ENCODE measurements at regions not wholly inside any gene's neighbourhood (a gene's known extent, or its start where the extent isn't known, plus 50 kb on each side); places are given as distances from the start of the nearest gene placed in this dataset.

GRCh38 chr6:153725456-153725855 is 313.6 kb upstream of the OPRM1 start:
- H3K27ac ChIP-seq: no peak overlapping the region
- intact Hi-C loops (cut with DNase I): no loop called here

DNA sequence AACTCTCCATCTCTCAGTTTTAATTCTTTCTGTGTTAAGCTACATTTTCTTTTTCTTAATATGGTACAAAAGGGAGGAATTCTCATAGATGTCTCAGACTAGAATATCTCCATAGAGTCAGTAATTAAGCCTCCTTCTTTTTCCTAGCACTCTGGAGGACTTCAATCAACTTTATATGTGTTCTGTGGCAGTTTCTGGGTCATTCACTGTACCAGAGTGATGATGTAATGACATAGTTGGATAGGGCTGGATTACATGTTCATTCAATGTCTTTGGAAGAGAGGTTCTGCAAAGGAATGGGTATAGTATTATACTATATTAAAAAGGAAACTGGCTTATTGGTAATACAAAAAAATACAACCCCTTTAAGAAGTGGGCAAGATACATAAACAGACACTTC is 318.3 kb upstream of the OPRM1 start:
- Histone ChIP-seq H3K27ac (no peak overlapping the region), H3K36me3 (no peaks in the 10 kb centered on the region), H3K27me3 (ENCODE audit: low read depth) (no peaks in the 10 kb centered on the region), H3K4me3 (no peak overlapping the region), H3K9me3 (no peaks in the 10 kb centered on the region), H3K4me1 (no peaks in the 10 kb centered on the region)
- TF ChIP-seq, protein P1, sequence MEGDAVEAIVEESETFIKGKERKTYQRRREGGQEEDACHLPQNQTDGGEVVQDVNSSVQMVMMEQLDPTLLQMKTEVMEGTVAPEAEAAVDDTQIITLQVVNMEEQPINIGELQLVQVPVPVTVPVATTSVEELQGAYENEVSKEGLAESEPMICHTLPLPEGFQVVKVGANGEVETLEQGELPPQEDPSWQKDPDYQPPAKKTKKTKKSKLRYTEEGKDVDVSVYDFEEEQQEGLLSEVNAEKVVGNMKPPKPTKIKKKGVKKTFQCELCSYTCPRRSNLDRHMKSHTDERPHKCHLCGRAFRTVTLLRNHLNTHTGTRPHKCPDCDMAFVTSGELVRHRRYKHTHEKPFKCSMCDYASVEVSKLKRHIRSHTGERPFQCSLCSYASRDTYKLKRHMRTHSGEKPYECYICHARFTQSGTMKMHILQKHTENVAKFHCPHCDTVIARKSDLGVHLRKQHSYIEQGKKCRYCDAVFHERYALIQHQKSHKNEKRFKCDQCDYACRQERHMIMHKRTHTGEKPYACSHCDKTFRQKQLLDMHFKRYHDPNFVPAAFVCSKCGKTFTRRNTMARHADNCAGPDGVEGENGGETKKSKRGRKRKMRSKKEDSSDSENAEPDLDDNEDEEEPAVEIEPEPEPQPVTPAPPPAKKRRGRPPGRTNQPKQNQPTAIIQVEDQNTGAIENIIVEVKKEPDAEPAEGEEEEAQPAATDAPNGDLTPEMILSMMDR (IDR thresholded peaks at IDR 0.05): no peak
- DNase-seq (no peak), ATAC-seq (no peak)
- intact Hi-C loops (cut with DNase I): no loop called here

More at GRCh38 chr6:153725456-153725855, 313.6 kb upstream of the OPRM1 start:
- H3K4me3 ChIP-seq: no peak overlapping the region
- TF ChIP-seq, protein P1 (IDR thresholded peaks at IDR 0.05): no peak
- H3K9me3 ChIP-seq: no peaks in the 10 kb centered on the region
- DNase-seq (no peak), ATAC-seq (no peak)
- no peaks in the 10 kb centered on the region for H3K36me3 ChIP-seq
- no peaks in the 10 kb centered on the region for H3K27me3 ChIP-seq (ENCODE audit: low read depth)
- H3K4me1 ChIP-seq: no peaks in the 10 kb centered on the region

DNA sequence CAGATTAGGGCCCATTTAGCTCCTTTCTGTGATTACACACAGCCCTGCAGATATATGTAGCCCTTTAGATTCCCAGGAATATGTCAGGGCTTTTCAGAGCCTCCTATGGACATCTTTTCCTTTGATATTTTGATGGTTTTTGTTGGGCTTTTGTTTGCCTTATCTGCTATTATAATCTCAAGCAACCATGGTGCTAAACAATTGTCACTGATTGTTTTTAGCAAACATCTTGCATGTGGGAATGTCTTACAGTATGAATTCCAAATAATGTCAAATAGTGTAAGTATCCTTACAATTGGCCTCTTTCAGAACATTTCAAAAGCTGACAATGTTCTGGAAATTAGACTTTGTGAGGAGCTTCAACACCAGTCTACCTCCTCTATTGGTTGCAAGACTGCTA is 333.6 kb upstream of the OPRM1 start:
- TF ChIP-seq, protein P1 (IDR thresholded peaks at IDR 0.05): no peak
- no peaks in the 10 kb centered on the region for H3K27me3 ChIP-seq (ENCODE audit: low read depth)
- no peak overlapping the region for H3K4me3 ChIP-seq
- peaks cover 7% of the 10 kb centered on the region for H3K9me3 ChIP-seq
- H3K36me3 ChIP-seq: no peaks in the 10 kb centered on the region
- H3K4me1 ChIP-seq: no peaks in the 10 kb centered on the region
- no peak for ATAC-seq
- H3K27ac ChIP-seq: no peak overlapping the region
- intact Hi-C loops (cut with DNase I): no loop called here
- no peak for DNase-seq

- no peaks in the 10 kb centered on the region for H3K4me1 ChIP-seq
- H3K27me3 ChIP-seq (ENCODE audit: low read depth): no peaks in the 10 kb centered on the region
- DNase-seq: no peak
- H3K36me3 ChIP-seq: no peaks in the 10 kb centered on the region
- no peak for ATAC-seq
- TF ChIP-seq, protein P1 (IDR thresholded peaks at IDR 0.05): no peak
- H3K9me3 ChIP-seq: peaks cover 7% of the 10 kb centered on the region
- no peak overlapping the region for H3K4me3 ChIP-seq
- no peak overlapping the region for H3K27ac ChIP-seq
- intact Hi-C loops (cut with DNase I): no loop called here
Measured at GRCh38 chr6:153702671-153703070, 336.4 kb upstream of the OPRM1 start.

DNA sequence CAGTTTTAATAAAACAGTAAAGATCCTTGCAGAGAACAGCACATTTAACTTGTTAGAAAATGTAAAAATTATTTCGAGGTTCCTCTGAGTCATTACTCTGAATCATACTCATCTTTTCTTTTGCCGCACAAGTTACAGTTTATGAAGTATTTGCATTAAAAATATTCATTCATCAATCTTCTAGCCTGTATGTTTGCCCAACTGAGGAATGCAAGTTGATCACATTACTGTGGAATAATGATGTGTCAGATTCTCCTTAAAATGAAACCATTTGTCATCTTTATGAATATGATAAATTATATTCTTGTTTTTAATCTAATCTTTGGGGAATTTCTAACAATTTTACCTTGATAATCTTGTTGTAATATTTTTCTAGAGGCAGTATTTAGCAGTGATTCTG is 340.4 kb upstream of the OPRM1 start:
- Histone ChIP-seq H3K27me3 (ENCODE audit: low read depth) (no peaks in the 10 kb centered on the region), H3K9me3 (no peaks in the 10 kb centered on the region), H3K4me1 (no peaks in the 10 kb centered on the region), H3K27ac (no peak overlapping the region), H3K4me3 (no peak overlapping the region), H3K36me3 (no peaks in the 10 kb centered on the region)
- TF ChIP-seq, protein P1 (IDR thresholded peaks at IDR 0.05): no peak
- DNase-seq (no peak), ATAC-seq (no peak)
- intact Hi-C loops (cut with DNase I): no loop called here

- Histone ChIP-seq H3K27me3 (ENCODE audit: low read depth) (no peaks in the 10 kb centered on the region), H3K4me3 (no peak overlapping the region), H3K4me1 (no peaks in the 10 kb centered on the region), H3K27ac (no peak overlapping the region), H3K36me3 (no peaks in the 10 kb centered on the region), H3K9me3 (no peaks in the 10 kb centered on the region)
- DNase-seq (no peak), ATAC-seq (no peak)
- TF ChIP-seq, protein P1 (IDR thresholded peaks at IDR 0.05): no peak
- intact Hi-C loops (cut with DNase I): no loop called here
Measured at GRCh38 chr6:153698001-153698400, 341.0 kb upstream of the OPRM1 start.
